Hepatocyte (in vitro differentiated cells): ENCODE measurements at regions not wholly inside any gene's neighbourhood (a gene's known extent, or its start where the extent isn't known, plus 50 kb on each side); places are given as distances from the start of the nearest gene placed in this dataset.

Experiments used
- DNase-seq: peaks from one replicate; pipeline ENCODE4 v3.0.0-alpha.2; 2016; ENCODE audit warnings: low spot score
- H2AFZ ChIP-seq: fragments of 200-600 bp; sonication (generic); 2 replicates; pipeline ENCODE4 v1.6.0; 2016; ENCODE audit warnings: antibody characterized with exemption, mild to moderate bottlenecking
- H3K27ac ChIP-seq: fragments of 200-600 bp; sonication (generic); 2 replicates; pipeline ENCODE4 v1.5.1; 2016; ENCODE audit warnings: mild to moderate bottlenecking
- H3K27me3 ChIP-seq: fragments of 200-600 bp; sonication (generic); 2 replicates; pipeline ENCODE4 v1.6.1; 2016
- H3K36me3 ChIP-seq: fragments of 200-600 bp; sonication (generic); replicated peaks from 2 replicates; pipeline ENCODE4 v1.5.1; 2016; ENCODE audit warnings: low read depth; ENCODE audit not compliant: insufficient read depth
- H3K4me1 ChIP-seq: fragments of 200-600 bp; sonication (generic); 2 replicates; pipeline ENCODE4 v1.5.1; 2016; ENCODE audit warnings: mild to moderate bottlenecking, moderate library complexity; ENCODE audit not compliant: insufficient read depth
- H3K4me2 ChIP-seq: fragments of 200-600 bp; sonication (generic); 2 replicates; pipeline ENCODE4 v1.6.0; 2016
- H3K4me3 ChIP-seq: fragments of 200-600 bp; sonication (generic); 2 replicates; pipeline ENCODE4 v1.5.1; 2016; ENCODE audit warnings: mild to moderate bottlenecking
- H3K79me2 ChIP-seq: fragments of 200-600 bp; sonication (generic); 2 replicates; pipeline ENCODE4 v1.6.0; 2017; ENCODE audit warnings: mild to moderate bottlenecking
- H3K9me2 ChIP-seq: fragments of 200-600 bp; sonication (generic); replicated peaks from 2 replicates; pipeline ENCODE4 v1.6.0; 2017; ENCODE audit warnings: mild to moderate bottlenecking; ENCODE audit not compliant: insufficient read depth
- H3K9me3 ChIP-seq: fragments of 200-600 bp; sonication (generic); 2 replicates; pipeline ENCODE4 v1.5.1; 2016; ENCODE audit warnings: low read depth, mild to moderate bottlenecking
- H4K20me1 ChIP-seq: fragments of 200-600 bp; sonication (generic); 2 replicates; pipeline ENCODE4 v1.6.0; 2016; ENCODE audit warnings: mild to moderate bottlenecking; ENCODE audit not compliant: insufficient read depth, poor library complexity, severe bottlenecking
- EZH2 ChIP-seq: fragments of 200-600 bp; sonication (generic); IDR thresholded peaks from 2 replicates; pipeline ENCODE4 v1.6.1; 2016; ENCODE audit warnings: antibody characterized with exemption, mild to moderate bottlenecking, borderline replicate concordance
- EZH2phosphoT487 ChIP-seq: fragments of 200-600 bp; sonication (generic); IDR thresholded peaks from one replicate; pipeline ENCODE4 v1.6.1; 2018; ENCODE audit warnings: antibody characterized with exemption, mild to moderate bottlenecking, low read depth, moderate library complexity; ENCODE audit not compliant: unreplicated experiment, severe bottlenecking
- WGBS: methylation state at CpG from one replicate; pipeline ENCODE4 v1.1.6; 2016; ENCODE audit warnings: low lambda C conversion rate; ENCODE audit errors: missing lambda C conversion rate; 5-methylcytosine and 5-hydroxymethylcytosine counted together
- TF ChIP-seq, protein P1 (sequence below): fragments of 200-600 bp; sonication (generic); IDR thresholded peaks from 2 replicates; pipeline ENCODE4 v1.5.1; 2016; ENCODE audit warnings: antibody characterized with exemption, mild to moderate bottlenecking; ENCODE audit not compliant: poor library complexity

DNA sequence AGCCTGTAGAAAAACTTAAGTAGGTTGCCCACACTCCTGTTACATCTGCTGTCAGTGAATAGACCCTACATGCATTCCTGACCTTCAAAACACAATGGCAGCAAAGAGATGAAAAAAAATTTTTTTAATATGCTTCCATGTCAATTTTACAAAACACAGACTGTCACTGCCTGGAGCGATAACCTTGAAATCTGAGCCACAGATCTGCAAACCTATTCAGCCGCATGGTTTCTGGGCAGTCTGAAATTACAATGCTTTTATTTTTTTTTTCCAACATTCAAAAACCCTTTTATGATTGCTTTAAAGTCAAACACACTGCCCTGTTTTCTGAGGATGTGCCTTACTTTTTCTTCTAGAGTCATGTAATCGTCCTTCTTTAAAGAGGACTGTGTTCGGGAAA is 264.9 kb upstream of the PUDP start:
- no peaks in the 10 kb centered on the region for H3K4me1 ChIP-seq
- H3K27me3 ChIP-seq, result no peaks in the 10 kb centered on the region
- no peaks in the 10 kb centered on the region for H3K79me2 ChIP-seq
- WGBS, result 62% methylated on average over 4 of the region's 4 CpGs
- H4K20me1 ChIP-seq, result no peaks in the 10 kb centered on the region
- no peak overlapping the region for H3K4me2 ChIP-seq
- no peaks in the 10 kb centered on the region for H3K36me3 ChIP-seq
- DNase-seq, result no peak
- H2AFZ ChIP-seq, result no peak overlapping the region
- no peak overlapping the region for H3K27ac ChIP-seq
- H3K9me2 ChIP-seq, result no peaks in the 10 kb centered on the region
- TF ChIP-seq, protein P1, sequence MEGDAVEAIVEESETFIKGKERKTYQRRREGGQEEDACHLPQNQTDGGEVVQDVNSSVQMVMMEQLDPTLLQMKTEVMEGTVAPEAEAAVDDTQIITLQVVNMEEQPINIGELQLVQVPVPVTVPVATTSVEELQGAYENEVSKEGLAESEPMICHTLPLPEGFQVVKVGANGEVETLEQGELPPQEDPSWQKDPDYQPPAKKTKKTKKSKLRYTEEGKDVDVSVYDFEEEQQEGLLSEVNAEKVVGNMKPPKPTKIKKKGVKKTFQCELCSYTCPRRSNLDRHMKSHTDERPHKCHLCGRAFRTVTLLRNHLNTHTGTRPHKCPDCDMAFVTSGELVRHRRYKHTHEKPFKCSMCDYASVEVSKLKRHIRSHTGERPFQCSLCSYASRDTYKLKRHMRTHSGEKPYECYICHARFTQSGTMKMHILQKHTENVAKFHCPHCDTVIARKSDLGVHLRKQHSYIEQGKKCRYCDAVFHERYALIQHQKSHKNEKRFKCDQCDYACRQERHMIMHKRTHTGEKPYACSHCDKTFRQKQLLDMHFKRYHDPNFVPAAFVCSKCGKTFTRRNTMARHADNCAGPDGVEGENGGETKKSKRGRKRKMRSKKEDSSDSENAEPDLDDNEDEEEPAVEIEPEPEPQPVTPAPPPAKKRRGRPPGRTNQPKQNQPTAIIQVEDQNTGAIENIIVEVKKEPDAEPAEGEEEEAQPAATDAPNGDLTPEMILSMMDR, result no peak
- TF ChIP-seq EZH2 (no peak), EZH2phosphoT487 (no peak)
- no peaks in the 10 kb centered on the region for H3K9me3 ChIP-seq
- no peak overlapping the region for H3K4me3 ChIP-seq

DNA sequence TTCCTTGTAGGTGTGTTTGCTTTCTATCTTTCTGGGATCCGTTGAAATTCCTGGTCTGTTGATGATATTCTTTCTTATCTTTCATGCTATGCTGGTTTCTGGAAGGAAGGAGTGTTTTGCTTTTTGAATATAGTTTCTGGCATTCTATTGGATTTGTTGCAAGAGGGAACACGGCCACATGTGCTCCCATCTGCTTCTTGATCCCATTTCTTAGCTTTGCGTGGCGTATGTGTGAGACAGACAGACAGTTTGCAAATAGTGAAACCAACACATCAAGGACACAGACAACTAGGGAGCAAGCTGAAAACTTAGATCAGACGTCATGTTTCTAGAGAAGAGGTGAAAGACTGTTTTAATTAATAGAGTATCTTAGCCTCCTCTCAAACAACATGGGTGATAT is 261.9 kb upstream of the PUDP start:
- no peak for DNase-seq
- Histone ChIP-seq H3K4me2 (no peak overlapping the region), H2AFZ (no peak overlapping the region), H3K4me3 (no peak overlapping the region), H3K4me1 (no peaks in the 10 kb centered on the region), H3K27me3 (no peaks in the 10 kb centered on the region), H3K9me3 (no peaks in the 10 kb centered on the region), H3K36me3 (no peaks in the 10 kb centered on the region), H3K27ac (no peak overlapping the region), H4K20me1 (no peaks in the 10 kb centered on the region), H3K79me2 (no peaks in the 10 kb centered on the region), H3K9me2 (no peaks in the 10 kb centered on the region)
- TF ChIP-seq, protein P1, result no peak
- no peak for TF ChIP-seq EZH2phosphoT487
- no peak for TF ChIP-seq EZH2
- WGBS, result 73% methylated on average over 5 of the region's 5 CpGs

DNA sequence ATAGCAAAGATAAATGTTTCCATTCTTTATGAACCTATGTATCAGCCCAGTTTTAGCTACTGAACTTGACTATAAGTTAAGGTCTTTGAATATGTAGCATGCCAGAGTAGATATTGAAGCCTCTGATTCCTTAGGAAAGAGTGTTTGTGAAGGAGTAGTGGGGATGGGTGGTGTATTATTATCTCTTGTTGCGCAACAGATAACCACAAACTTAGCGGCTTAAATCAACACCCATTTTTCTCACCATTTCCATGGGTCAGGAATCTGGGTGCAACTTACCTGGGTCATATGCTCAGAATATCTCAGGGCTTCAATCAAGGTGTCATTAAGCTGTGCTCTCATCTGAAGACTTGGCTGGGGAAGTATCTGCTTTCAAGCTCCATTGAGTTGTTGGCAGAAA is 251.4 kb upstream of the PUDP start:
- H3K4me2 ChIP-seq, result no peak overlapping the region
- H4K20me1 ChIP-seq, result no peaks in the 10 kb centered on the region
- H3K27me3 ChIP-seq, result no peaks in the 10 kb centered on the region
- H3K36me3 ChIP-seq, result no peaks in the 10 kb centered on the region
- no peaks in the 10 kb centered on the region for H3K9me3 ChIP-seq
- no peak for DNase-seq
- no peaks in the 10 kb centered on the region for H3K9me2 ChIP-seq
- WGBS, result 96% methylated on average over 2 of the region's 2 CpGs
- H3K79me2 ChIP-seq, result no peaks in the 10 kb centered on the region
- H3K4me1 ChIP-seq, result no peaks in the 10 kb centered on the region
- H3K27ac ChIP-seq, result no peak overlapping the region
- no peak for TF ChIP-seq EZH2
- TF ChIP-seq EZH2phosphoT487, result no peak
- TF ChIP-seq, protein P1, result no peak
- no peak overlapping the region for H3K4me3 ChIP-seq
- no peak overlapping the region for H2AFZ ChIP-seq

DNA sequence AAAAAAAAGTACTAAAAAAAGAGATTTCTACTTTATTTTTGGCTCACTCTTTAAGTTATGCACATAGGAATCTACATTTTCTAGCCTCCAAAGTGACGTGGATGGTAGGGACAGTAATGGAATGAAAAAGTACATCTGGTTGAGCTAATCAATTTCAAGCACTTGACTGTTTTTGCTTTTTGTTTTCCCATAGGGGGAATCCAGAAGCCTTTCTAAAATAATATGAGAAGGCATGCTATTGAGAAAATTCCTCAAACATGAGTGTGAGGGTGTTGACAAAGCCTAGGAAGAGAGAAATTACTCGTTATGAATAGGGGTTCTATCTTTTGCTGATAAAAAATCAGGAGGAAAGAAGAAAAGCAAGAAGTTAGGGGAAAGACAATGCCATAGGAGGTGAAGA is 242.5 kb upstream of the PUDP start:
- Histone ChIP-seq H2AFZ (no peak overlapping the region), H3K36me3 (no peaks in the 10 kb centered on the region), H3K4me3 (no peak overlapping the region), H3K4me1 (no peaks in the 10 kb centered on the region), H3K27me3 (no peaks in the 10 kb centered on the region), H3K4me2 (no peak overlapping the region), H4K20me1 (no peaks in the 10 kb centered on the region), H3K79me2 (no peaks in the 10 kb centered on the region), H3K9me2 (no peaks in the 10 kb centered on the region), H3K27ac (no peak overlapping the region), H3K9me3 (no peaks in the 10 kb centered on the region)
- TF ChIP-seq EZH2 (no peak), EZH2phosphoT487 (no peak)
- TF ChIP-seq, protein P1, result no peak
- WGBS, result 59% methylated on average over 2 of the region's 2 CpGs
- DNase-seq, result no peak
